ENCODE measurements at regions not wholly inside any gene's neighbourhood (a gene's known extent, or its start where the extent isn't known, plus 50 kb on each side); places are given as distances from the start of the nearest gene placed in this dataset.

DNA sequence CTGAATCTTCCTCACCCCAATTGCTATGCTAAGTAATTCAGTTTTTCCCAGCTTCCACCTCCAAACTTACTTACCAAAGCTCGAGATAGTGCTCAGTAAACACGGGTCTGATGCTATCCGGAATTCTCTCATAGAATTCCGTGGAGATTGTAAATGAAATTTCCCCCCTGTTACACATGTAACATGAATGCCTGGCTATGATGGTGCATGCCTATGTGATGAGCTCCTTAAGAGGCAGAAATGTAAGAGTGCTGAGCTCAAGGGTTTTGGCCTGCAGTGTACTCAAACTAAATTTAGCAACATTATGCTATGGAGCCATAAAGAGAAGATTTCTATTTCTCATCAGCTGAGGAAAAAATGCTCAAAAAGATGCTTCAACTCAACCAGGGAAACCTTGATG lies 133.4 kb upstream of the FUT9 start:
- no peak for TF ChIP-seq POLR2AphosphoS5 (IDR thresholded peaks at IDR 0.05; ENCODE audit: low read depth)
- TF ChIP-seq, protein P1, sequence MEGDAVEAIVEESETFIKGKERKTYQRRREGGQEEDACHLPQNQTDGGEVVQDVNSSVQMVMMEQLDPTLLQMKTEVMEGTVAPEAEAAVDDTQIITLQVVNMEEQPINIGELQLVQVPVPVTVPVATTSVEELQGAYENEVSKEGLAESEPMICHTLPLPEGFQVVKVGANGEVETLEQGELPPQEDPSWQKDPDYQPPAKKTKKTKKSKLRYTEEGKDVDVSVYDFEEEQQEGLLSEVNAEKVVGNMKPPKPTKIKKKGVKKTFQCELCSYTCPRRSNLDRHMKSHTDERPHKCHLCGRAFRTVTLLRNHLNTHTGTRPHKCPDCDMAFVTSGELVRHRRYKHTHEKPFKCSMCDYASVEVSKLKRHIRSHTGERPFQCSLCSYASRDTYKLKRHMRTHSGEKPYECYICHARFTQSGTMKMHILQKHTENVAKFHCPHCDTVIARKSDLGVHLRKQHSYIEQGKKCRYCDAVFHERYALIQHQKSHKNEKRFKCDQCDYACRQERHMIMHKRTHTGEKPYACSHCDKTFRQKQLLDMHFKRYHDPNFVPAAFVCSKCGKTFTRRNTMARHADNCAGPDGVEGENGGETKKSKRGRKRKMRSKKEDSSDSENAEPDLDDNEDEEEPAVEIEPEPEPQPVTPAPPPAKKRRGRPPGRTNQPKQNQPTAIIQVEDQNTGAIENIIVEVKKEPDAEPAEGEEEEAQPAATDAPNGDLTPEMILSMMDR (conservative IDR thresholded peaks at IDR 0.05; ENCODE audit: low read depth in 2 of 2): no peak
- no peak for TF ChIP-seq EZH2phosphoT487 (IDR thresholded peaks at IDR 0.05; ENCODE audit: unreplicated experiment)
- no peak for TF ChIP-seq EZH2 (IDR thresholded peaks at IDR 0.05; ENCODE audit: low read depth, unreplicated experiment)
- TF ChIP-seq CREB1 (CRISPR knock-in tag; IDR thresholded peaks at IDR 0.05; ENCODE audit: low read depth): no peak
- TF ChIP-seq, protein P2, sequence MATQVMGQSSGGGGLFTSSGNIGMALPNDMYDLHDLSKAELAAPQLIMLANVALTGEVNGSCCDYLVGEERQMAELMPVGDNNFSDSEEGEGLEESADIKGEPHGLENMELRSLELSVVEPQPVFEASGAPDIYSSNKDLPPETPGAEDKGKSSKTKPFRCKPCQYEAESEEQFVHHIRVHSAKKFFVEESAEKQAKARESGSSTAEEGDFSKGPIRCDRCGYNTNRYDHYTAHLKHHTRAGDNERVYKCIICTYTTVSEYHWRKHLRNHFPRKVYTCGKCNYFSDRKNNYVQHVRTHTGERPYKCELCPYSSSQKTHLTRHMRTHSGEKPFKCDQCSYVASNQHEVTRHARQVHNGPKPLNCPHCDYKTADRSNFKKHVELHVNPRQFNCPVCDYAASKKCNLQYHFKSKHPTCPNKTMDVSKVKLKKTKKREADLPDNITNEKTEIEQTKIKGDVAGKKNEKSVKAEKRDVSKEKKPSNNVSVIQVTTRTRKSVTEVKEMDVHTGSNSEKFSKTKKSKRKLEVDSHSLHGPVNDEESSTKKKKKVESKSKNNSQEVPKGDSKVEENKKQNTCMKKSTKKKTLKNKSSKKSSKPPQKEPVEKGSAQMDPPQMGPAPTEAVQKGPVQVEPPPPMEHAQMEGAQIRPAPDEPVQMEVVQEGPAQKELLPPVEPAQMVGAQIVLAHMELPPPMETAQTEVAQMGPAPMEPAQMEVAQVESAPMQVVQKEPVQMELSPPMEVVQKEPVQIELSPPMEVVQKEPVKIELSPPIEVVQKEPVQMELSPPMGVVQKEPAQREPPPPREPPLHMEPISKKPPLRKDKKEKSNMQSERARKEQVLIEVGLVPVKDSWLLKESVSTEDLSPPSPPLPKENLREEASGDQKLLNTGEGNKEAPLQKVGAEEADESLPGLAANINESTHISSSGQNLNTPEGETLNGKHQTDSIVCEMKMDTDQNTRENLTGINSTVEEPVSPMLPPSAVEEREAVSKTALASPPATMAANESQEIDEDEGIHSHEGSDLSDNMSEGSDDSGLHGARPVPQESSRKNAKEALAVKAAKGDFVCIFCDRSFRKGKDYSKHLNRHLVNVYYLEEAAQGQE (IDR thresholded peaks at IDR 0.05; ENCODE audit: unreplicated experiment): no peak
- TF ChIP-seq, protein P3, sequence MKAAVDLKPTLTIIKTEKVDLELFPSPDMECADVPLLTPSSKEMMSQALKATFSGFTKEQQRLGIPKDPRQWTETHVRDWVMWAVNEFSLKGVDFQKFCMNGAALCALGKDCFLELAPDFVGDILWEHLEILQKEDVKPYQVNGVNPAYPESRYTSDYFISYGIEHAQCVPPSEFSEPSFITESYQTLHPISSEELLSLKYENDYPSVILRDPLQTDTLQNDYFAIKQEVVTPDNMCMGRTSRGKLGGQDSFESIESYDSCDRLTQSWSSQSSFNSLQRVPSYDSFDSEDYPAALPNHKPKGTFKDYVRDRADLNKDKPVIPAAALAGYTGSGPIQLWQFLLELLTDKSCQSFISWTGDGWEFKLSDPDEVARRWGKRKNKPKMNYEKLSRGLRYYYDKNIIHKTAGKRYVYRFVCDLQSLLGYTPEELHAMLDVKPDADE (IDR thresholded peaks at IDR 0.05): no peak
